Lower leg skin (tissue), 3 donors: ENCODE measurements at regions not wholly inside any gene's neighbourhood (a gene's known extent, or its start where the extent isn't known, plus 50 kb on each side); places are given as distances from the start of the nearest gene placed in this dataset.

Experiments used
- CTCF ChIP-seq, 3 donors: fragments of 450-650 bp; IDR thresholded peaks; one replicate each; pipeline ENCODE4 v1.5.1; 2016; ENCODE audit warnings: antibody characterized with exemption in 3 of 3, mild to moderate bottlenecking in 3 of 3, moderate library complexity in 2 of 3
- POLR2A ChIP-seq, 2 donors: fragments of 450-650 bp; IDR thresholded peaks; one replicate each; pipeline ENCODE4 v1.6.1; 2016 to 2017; ENCODE audit warnings: antibody characterized with exemption in 2 of 2, mild to moderate bottlenecking in 1 of 2, moderate library complexity in 1 of 2

- TF ChIP-seq CTCF (IDR thresholded peaks at IDR 0.05) (no peak), POLR2A (IDR thresholded peaks at IDR 0.05) (no peak)
Observed at GRCh38 chr4:31134720-31135119, 414.6 kb downstream of the PCDH7 start.
